ENCODE measurements at regions not wholly inside any gene's neighbourhood (a gene's known extent, or its start where the extent isn't known, plus 50 kb on each side); places are given as distances from the start of the nearest gene placed in this dataset.

DNA sequence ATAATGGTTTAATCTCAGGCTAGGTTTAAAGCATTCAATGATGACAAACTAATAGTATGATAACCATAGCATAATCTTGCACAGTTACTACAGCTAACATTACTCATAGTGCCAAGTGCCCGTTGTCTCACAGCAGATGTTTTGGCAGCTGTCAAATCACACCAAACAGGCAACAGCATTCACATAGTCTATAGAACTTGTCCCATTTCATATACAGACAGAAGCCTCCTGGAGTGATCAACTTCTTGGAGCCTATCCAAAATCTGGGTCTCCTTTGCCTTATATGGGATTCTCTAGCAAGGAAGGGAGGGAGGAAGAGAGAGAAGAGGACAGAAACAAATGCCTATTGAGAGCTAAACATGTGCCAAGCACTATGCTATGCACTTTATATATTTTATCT is 250.6 kb upstream of the ZP4 start:
- no peak for DNase-seq (ENCODE audit: low read depth in 3 of 3, low spot score in 1 of 3)

DNA sequence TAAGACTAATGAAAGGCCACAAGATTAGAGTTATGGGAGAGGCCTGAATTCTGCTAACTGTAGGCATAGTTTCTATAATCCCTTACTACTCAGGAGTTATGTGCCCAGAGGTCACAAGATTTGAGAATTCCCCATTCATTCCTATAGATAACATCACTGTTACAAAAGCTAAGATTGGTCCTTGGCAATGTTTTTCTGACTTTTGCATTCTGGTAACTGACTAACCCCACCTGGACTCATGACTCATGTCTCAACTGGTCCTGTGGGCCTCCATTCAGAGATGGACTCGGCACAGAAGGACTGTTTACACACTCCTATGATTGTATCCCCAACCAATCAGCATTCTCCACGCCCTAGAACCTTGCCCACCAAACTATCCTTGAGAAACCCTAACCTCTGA is 249.0 kb upstream of the ZP4 start:
- DNase-seq (ENCODE audit: low read depth in 3 of 3, low spot score in 1 of 3), result no peak

DNA sequence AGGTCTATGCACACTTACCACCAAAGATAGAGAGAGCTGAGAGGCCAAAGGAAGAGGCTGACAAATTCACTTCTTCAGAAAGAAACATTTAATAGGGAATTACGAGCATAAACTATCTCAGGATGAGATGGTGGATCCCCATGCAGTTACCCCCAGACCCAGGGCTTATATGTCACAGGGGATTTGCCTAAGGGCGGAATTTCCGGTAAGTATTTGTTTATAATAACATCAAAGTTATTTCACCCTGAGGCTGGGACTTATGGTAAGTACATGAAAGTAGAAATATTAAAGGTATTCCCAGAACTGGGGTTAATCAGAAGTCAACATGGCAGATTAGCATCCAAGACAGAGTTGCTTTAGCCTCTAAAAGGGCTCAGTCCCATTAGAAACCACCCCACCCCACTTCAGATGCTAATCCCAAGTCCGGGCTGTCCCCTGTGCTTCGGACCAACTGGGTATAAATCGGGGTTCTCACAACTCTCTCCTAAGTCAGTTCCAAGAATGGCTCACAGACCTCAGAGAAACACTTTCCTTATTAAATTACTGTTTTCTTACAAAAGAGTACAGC is 247.4 kb upstream of the ZP4 start:
- DNase-seq (ENCODE audit: low read depth in 3 of 3, low spot score in 1 of 3), result no peak

DNA sequence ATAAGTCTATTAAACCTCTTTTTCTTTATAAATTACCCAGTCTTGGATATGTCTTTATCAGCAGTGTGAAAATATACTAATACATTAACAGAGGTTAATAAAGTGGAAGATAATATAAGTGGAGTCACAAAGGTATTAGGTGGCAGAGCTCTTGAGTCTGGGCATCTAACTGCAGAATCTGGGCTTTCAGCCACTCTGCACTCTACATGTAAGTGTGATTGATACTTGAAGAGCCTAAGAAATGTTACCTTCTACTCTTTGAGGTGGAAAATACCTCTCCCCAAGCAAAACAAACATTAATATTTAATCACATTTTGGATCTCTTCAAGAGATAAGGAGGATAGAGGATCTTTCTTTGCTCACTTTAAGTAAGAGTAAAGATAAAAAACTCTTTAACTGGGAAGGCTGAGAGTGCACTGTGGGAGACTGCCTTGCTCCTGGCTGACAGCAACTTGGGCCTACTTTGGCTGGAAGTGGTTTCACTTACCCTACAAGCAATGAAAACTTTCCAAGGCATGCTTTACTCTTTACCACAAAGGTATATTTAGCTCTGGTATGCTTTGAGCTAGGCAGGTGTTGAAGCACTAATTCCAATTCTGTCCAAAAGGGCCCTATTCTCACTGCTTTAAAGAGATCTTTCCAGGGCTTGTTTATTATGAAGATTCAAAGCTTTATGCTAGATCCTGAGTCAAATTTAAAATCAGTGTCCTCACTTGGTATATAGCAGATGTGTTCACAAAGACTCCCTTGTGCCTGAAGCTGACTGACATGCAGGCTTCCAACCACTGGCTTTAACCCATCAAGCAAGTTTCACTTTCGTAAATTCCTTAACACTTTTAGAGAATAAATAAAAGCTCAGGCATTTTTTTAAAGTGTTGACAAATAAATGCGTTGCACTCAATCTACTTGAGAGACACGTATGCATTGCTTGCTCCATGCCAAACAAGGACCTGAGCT is 245.3 kb upstream of the ZP4 start:
- no peak for DNase-seq (ENCODE audit: low read depth in 3 of 3, low spot score in 1 of 3)

DNA sequence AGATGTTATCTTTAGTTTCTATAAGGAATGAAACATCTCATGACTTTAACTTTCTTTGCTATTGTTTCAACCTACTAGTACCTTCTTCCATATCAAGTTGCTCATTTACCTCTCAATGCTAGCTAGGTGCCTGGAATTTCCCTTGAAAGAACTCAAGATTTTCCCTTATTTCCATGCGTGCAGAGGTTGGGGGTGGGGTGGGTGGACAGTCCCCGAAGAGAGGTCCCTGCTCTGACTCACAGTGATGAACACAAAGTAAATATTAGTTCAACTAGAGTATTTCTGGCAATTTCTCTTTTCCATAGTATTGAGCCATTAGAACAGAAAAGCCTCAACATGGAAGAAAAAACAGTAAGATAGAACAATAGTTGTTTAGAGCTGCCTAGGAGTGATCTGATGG is 239.0 kb upstream of the ZP4 start:
- DNase-seq (ENCODE audit: low read depth in 3 of 3, low spot score in 1 of 3), result no peak

DNA sequence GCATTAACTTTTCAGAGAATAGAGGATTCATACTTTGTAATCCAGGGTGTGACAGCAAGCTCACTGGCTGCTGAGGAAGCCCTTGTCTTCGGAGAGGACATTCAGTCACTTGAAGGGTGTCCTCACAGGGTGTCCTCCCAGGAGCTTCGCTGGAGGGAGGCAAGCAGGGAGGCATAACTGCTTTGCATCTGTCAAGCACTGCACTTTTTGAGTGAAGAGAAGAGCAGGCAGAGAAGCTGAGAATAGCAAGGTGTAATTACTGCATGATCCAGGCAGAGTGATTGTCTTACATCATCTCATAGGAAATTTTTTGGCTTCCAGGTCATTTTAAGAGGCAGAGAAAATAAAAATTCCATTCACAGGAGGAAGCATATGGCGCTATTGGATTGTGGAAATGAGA is 232.5 kb upstream of the ZP4 start:
- no peak for DNase-seq (ENCODE audit: low read depth in 3 of 3, low spot score in 1 of 3)

DNA sequence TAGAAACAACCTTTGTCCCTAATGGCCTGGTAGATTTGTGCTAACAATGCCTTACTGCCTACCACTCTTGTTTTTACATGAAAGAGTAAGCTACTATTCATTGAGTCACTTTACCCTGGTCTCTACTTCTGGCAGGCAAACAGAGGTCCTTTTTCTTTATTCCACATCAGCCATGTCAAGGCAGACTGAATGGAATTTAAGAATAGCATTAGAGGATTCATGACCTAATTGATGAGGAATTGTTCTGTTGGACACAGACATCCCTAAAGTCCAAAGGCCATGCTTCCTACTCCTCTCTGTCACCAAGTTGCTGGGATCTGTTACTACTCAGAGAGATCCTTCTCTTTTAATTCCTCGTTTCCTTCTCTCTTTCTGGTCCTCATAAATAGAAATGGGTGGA is 229.1 kb upstream of the ZP4 start:
- no peak for DNase-seq (ENCODE audit: low read depth in 3 of 3, low spot score in 1 of 3)

DNA sequence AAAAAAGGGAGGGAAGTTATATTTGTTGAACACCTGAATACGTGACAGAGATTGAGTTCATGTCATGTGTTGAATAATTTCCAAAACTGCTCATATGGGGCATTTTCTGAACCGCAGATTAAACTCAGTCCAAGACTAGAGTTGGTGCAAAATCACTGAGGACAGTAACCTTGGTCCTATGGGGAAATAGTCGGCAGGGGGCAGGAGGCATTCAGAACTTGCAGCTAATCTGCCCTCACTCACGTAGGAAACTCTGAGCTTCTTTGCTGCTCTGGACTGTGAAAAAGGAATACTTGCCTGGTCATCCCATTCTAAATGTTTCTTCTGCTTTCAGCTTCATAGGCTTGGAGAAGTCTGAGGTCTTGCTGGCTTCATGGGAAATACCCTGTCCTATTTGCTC is 228.3 kb upstream of the ZP4 start:
- DNase-seq (ENCODE audit: low read depth in 3 of 3, low spot score in 1 of 3), result no peak

DNA sequence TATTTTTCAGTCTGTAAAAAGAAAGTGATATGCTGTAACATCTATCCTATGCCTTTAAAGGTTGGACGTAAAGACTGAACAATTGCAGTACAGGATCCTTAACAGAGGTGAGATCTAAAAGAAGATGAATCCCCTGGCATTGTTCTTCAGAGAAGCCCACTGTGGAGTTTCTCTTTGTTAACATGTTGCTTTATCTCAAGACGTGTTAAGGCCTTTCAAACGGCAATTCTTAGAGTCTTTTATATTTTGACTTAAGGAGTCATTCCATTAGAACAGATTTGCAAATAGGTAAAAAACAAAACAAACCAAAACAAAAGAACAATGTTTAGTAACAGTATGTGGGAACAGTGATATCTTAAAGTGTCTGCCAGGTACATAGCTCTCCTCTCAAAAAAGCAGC is 225.1 kb upstream of the ZP4 start:
- no peak for DNase-seq (ENCODE audit: low read depth in 3 of 3, low spot score in 1 of 3)

DNA sequence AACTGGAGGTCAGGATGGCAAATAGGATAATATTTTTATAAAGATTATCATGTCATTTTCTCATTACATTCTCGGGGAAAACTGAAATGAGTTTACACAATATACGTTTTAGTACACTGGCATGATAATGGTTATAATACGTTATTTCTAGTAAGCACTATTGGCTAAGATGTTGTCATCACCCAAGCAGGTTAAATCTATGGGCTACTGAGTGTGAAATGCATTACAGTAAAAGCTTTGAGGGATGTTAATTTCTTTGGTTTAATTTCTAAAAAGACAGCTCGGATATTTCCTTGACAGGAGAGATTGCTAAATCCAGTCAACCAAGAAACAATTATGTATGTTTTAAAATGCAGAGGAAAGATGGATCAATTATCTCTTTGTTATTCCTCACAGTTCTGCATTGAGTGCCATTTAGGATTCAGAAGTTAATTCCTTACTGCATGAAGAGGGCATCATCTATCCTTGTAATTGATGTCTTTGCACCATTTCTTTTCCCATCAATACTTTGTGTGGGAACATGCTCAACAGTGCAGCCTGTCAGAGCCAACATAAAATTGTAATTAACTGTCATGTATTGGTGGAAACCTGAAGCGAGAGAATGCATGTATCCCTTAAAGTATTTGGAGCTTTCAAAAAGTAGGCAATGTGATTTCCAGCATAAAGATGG is 222.4 kb upstream of the ZP4 start:
- DNase-seq (ENCODE audit: low read depth in 3 of 3, low spot score in 1 of 3), result no peak

DNA sequence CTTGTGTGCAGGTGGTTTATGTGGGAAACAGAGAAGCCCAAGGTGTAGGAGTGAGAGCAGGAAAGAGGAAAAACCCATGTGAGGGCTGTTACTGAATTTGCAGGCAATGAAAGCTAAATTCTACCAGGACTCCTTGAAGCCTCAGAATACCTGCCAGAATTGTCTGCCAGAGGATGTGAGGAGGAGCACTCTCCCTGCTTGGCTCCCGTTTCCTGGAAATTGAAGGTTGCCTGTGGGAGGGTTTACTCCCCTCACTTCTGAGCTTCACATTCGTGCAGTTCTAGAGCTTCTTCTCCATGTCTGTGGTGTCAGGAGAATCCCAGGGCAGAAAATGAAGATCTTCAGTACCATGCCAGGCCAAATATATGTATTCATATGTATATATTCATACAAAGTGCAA is 220.8 kb upstream of the ZP4 start:
- DNase-seq (ENCODE audit: low read depth in 3 of 3, low spot score in 1 of 3), result no peak

DNA sequence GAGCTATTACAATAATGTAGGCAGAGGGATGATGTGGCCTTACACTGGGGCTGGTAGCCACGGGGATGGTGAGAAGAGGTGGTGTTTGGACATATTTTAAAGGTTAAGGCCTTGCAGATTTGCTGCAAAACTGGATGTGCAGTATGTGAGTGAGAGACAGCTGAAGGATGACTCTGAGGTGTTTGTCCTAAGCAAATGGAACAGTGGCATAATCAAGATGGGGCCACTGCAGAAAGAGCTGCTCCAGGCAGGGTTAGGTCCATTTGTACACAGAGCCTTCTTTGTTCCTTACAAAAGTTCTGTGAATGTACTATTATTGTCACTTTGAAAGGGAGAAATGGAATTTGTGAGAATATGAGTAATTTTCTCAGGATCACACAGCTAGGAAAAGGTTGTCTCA is 220.4 kb upstream of the ZP4 start:
- no peak for DNase-seq (ENCODE audit: low read depth in 3 of 3, low spot score in 1 of 3)

DNA sequence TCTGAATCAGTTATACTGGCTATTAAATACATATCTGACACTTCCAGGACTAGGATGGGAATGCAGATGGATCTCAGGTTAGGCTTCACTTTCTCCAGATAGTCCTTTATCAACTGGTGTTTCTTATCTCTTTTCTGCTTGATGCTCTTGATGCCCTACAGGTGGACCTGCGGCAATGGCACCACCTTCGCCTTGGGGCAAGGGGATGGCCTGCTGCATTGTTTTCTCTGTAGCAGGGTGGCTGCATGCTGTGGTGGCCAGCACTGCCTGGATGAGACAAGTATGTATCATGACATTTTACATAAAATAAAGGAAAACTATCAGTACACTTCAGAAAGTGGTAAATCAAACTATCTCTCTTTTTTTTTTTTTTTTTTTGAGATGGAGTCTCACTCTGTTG is 217.7 kb upstream of the ZP4 start:
- no peak for DNase-seq (ENCODE audit: low read depth in 3 of 3, low spot score in 1 of 3)

DNA sequence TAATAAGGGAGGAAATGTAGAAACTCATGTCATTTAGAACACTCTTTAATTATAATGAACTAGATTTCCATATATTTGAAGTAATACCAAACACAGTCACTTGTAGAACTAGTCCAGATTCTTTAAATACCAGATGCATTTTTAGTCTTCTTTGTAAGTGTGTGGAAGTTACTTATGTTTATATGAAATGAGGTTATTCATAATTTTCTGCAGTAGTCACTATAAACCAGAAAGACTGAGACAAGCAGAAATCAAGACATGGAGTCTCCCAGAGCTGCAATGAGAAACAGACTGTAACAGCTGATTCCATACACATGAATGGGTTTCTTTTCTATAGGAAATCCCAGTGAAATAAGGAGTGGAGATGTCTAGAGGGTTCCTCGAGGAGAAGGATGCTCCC is 216.6 kb upstream of the ZP4 start:
- DNase-seq (ENCODE audit: low read depth in 3 of 3, low spot score in 1 of 3), result no peak

DNA sequence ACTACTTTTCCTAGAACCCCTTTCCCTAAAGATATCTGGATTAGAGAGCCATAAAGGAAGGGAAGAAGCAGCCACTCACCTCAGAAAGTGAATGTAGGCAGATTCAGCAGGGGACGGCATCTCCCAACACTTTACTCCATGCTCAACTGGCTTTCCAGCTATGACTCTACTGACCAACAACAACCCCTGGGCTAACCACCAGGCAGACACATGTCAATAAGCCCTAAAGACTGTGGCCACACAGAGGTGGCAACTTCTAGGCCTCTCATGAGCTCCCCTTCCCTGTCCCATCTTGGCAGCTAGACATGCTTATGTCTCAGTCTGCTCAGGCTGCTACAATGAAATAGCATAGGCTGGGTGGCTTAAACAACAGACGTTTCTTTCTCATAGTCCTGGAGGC is 214.0 kb upstream of the ZP4 start:
- DNase-seq (ENCODE audit: low read depth in 3 of 3, low spot score in 1 of 3), result no peak

DNA sequence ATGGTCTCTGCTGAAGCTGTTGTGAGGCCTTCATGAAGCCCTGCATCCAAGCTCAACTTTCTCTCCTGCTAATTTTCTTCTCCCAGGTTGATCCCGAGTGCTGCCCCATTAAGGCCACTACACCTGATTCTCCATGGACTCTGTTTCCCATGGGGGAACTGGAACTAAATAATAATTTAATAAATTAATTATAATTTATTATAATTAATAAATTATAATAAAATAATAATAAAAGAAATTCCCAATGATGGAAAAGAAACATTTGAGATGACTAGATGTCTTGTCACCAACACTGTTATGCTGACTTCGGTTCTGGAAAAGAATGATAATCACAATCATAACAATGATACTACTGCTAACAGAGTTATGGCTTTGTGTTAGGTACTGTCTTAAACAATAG is 211.2 kb upstream of the ZP4 start:
- no peak for DNase-seq (ENCODE audit: low read depth in 3 of 3, low spot score in 1 of 3)

DNA sequence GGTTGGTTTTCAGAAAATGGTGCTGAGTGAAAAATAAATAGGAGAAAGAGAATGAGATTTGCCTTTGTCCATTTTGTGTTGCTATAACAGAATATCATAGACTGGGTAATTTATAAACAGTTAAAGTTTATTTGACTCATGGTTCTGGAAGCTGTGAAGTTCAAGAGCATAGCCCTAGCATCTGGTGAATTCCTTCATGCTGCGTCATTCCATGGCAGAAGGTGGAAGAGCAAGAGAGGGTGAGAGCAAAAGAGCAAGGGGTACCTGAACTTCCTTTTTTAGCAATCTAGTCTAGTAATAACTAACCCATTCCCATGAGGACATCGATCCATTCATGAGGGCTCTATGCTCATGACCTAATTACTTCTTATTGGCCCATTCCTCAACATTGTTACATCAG is 209.1 kb upstream of the ZP4 start:
- no peak for DNase-seq (ENCODE audit: low read depth in 3 of 3, low spot score in 1 of 3)

DNA sequence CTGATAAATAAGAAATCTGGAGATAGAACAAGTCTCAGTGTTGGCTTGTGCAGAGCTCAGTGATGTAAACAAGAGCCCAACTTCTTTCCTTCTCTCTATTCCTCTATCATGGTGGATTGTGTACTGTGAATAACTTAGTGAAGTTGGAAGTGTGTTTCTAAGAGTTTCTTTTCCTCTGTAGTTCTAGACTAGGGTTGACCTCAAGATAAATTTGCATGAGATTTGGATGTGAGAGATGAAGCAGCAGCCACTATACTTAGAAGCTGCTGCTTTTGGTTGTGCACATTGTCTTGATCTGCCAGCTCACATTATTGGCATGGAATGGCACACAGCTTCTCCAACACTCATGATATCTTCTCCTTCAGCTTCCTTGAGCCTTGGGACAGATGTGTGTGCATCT is 198.9 kb upstream of the ZP4 start:
- no peak for DNase-seq (ENCODE audit: low read depth in 3 of 3, low spot score in 1 of 3)

DNA sequence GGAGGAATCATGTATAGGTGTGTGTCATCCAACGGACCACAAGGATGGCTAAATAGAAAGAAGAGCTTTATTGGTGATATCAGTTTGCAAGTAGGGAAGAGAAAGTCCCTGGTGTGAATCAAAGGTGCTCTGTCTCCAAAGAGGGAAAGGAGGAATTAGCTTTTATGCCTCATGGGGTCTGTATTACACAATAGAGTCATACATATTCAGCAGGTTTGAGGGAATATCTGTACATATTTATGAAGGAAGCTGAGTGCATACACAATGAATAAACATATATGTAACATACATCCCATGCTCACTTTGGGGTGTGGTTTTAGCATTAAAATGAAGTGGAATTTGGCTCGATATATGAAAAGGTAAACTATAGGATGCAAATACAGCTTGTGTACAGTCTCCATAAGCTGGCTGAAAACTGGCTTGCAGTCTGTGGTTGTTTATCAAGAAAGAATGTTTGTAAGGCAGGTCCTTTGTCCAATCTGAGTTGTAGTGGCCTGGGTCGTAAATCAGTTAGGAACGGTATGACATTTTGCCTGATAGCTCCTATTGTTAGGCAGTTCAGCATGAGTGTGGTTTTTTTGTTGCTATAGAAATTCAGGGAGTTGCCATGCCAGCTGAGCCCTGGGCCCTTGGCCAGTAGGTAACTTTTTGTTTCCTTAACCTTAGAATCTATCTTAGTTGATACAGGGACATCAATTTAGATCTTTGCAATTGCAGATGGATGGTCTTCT is 198.0 kb upstream of the ZP4 start:
- no peak for DNase-seq (ENCODE audit: low read depth in 3 of 3, low spot score in 1 of 3)

DNA sequence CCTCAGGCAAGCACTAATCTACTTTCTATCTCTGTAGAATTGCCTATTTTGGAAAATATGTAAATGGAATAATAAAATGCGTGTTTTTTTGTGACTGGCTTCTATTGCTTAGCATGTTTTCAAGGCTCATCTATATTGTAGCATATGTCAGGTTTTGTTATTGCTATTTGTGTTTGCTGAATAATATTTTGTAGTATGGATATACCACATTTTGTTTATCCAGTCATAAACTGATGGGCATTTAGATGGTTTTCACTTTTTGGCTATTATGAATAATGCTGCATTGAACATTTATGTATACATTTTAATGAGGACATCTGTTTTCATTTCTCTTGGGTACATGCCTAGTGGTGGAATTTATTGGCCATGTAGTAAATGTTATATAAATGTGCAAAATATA is 183.3 kb upstream of the ZP4 start:
- DNase-seq (ENCODE audit: low read depth in 3 of 3, low spot score in 1 of 3), result no peak

DNA sequence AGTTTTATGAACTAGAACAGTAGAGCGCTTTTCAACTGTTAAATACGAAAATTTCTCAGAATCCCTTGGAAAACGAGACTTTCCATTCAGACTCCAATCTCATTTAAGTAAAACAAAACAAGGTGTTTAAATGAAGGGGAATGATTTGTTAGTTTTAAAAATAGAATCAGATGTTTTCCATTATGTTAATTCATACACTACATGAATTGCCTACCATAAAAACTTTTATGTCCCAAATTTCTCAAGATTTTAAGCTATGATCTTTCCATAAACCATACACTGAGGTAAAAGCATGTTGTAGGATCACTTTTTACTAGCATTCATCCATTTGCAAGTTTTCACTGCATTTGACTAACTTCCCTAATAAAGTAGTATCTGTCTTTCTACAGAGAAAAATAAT is 180.3 kb upstream of the ZP4 start:
- DNase-seq (ENCODE audit: low read depth in 3 of 3, low spot score in 1 of 3), result no peak

DNA sequence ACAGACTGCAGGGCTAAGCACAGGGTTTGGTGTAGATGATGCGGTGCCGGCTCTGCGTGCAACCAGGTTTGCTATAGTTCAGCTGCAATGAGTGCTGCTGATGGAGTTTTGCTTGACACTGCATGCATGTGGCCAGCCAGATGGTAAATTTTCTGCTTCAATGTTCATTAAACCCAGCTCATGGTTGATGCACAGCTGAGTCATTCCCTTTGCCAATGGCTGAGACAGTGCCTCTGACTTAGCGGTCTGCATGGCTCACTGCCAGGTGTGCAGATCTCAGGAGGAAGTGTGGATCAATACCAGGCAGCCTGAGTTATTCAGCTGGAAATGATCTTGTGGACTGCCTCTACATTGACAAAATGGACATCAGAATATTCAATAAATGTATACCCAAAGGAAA is 172.7 kb upstream of the ZP4 start:
- no peak for DNase-seq (ENCODE audit: low read depth in 3 of 3, low spot score in 1 of 3)

Measured in stimulated activated CD4-positive, alpha-beta T cell treated with anti-CD3 and anti-CD28 coated beads, TNF-alpha, amount 100 ng/mL, for 1 hour (primary cell).